HG02642 (cell line): ENCODE measurements at regions not wholly inside any gene's neighbourhood (a gene's known extent, or its start where the extent isn't known, plus 50 kb on each side); places are given as distances from the start of the nearest gene placed in this dataset.
"Not testable (repeated sequence)": the region's sequence is repeated elsewhere in the genome, so short reads cannot be mapped to it uniquely, and the experiment has no call there.

Source experiments
- ATAC-seq: cut with Tn5 transposase; IDR thresholded peaks from one replicate; pipeline ENCODE4 v1.9.1; 2021; ENCODE audit warnings: mild to moderate bottlenecking; ENCODE audit not compliant: unreplicated experiment, poor library complexity

- ATAC-seq = no peak
Measured at GRCh38 chr9:81052846-81053245, 636.5 kb downstream of the TLE1 start.

- ATAC-seq = no peak
Measured at GRCh38 chr9:81047280-81047679, 642.1 kb downstream of the TLE1 start.

GRCh38 chr9:81045658-81046057 is 643.7 kb downstream of the TLE1 start:
- ATAC-seq = no peak

- ATAC-seq = no peak
Measured at GRCh38 chr9:81037889-81038288, 651.5 kb downstream of the TLE1 start.

- ATAC-seq = no peak
Measured at GRCh38 chr9:81035601-81036000, 653.7 kb downstream of the TLE1 start.

- ATAC-seq = no peak
Measured at GRCh38 chr9:81035171-81035570, 654.2 kb downstream of the TLE1 start.

- no peak for ATAC-seq
Measured at GRCh38 chr9:81032831-81033230, 656.5 kb downstream of the TLE1 start.

GRCh38 chr9:81032030-81032572 is 657.2 kb downstream of the TLE1 start:
- ATAC-seq = no peak

- no peak for ATAC-seq
Measured at GRCh38 chr9:81031422-81032029, 657.8 kb downstream of the TLE1 start.

- no peak for ATAC-seq
Measured at GRCh38 chr9:81030027-81030426, 659.3 kb downstream of the TLE1 start.

GRCh38 chr9:81028504-81028903 is 660.8 kb downstream of the TLE1 start:
- ATAC-seq = no peak

GRCh38 chr9:81022177-81022576 is 667.2 kb downstream of the TLE1 start:
- no peak for ATAC-seq

GRCh38 chr9:81014945-81015344 is 674.4 kb downstream of the TLE1 start:
- not testable (repeated sequence) for ATAC-seq

GRCh38 chr9:81013191-81013590 is 676.2 kb downstream of the TLE1 start:
- ATAC-seq = not testable (repeated sequence)

- ATAC-seq = no peak
Measured at GRCh38 chr9:81002906-81003305, 686.4 kb downstream of the TLE1 start.

GRCh38 chr9:81002242-81002641 is 687.1 kb downstream of the TLE1 start:
- no peak for ATAC-seq

- ATAC-seq = no peak
Measured at GRCh38 chr9:80995759-80996158, 693.6 kb downstream of the TLE1 start.

- no peak for ATAC-seq
Measured at GRCh38 chr9:80994892-80995291, 694.5 kb downstream of the TLE1 start.

- ATAC-seq = not testable (repeated sequence)
Measured at GRCh38 chr9:80985595-80985994, 703.8 kb downstream of the TLE1 start.

- no peak for ATAC-seq
Measured at GRCh38 chr9:80976403-80976802, 712.9 kb downstream of the TLE1 start.

- not testable (repeated sequence) for ATAC-seq
Measured at GRCh38 chr9:80970377-80970776, 719.0 kb downstream of the TLE1 start.

GRCh38 chr9:80968611-80969010 is 720.7 kb downstream of the TLE1 start:
- no peak for ATAC-seq
